MM.1S (cell line): ENCODE measurements at regions not wholly inside any gene's neighbourhood (a gene's known extent, or its start where the extent isn't known, plus 50 kb on each side); places are given as distances from the start of the nearest gene placed in this dataset.

Experiments
- DNase-seq: peaks from one replicate; pipeline ENCODE4 v3.0.0-alpha.2; 2015
- H2AFZ ChIP-seq: fragments of 300-600 bp; sonication (generic); 2 replicates; pipeline ENCODE4 v1.6.0; 2016; ENCODE audit warnings: antibody characterized with exemption, low read length
- H3F3A ChIP-seq: fragments of 300-600 bp; sonication (generic); 2 replicates; pipeline ENCODE4 v1.6.1; 2016; ENCODE audit warnings: mild to moderate bottlenecking, antibody characterized with exemption, low read length, moderate library complexity, mixed read lengths; ENCODE audit not compliant: insufficient read depth
- H3K27ac ChIP-seq: fragments of 300-600 bp; sonication (generic); 2 replicates; pipeline ENCODE4 v1.5.1; 2016; ENCODE audit warnings: mild to moderate bottlenecking, low read length
- H3K27me3 ChIP-seq: fragments of 300-600 bp; sonication (generic); replicated peaks from 2 replicates; pipeline ENCODE4 v1.6.0; 2016; ENCODE audit warnings: low read length; ENCODE audit not compliant: insufficient read depth
- H3K36me3 ChIP-seq: fragments of 300-600 bp; sonication (generic); replicated peaks from 2 replicates; pipeline ENCODE4 v1.6.1; 2016; ENCODE audit warnings: mild to moderate bottlenecking, low read length, mixed read lengths; ENCODE audit not compliant: insufficient read depth
- H3K4me1 ChIP-seq: fragments of 300-600 bp; sonication (generic); 2 replicates; pipeline ENCODE4 v1.6.1; 2016; ENCODE audit warnings: low read length, mixed read lengths
- H3K4me2 ChIP-seq: fragments of 300-600 bp; sonication (generic); 2 replicates; pipeline ENCODE4 v1.6.0; 2016; ENCODE audit warnings: low read depth, low read length
- H3K4me3 ChIP-seq: fragments of 300-600 bp; sonication (generic); 2 replicates; pipeline ENCODE4 v1.5.1; 2016; ENCODE audit warnings: low read length, mixed read lengths
- H3K79me2 ChIP-seq: fragments of 300-600 bp; sonication (generic); 2 replicates; pipeline ENCODE4 v1.6.1; 2016; ENCODE audit warnings: mixed run types, low read length, mixed read lengths
- H3K9ac ChIP-seq: fragments of 300-600 bp; sonication (generic); 2 replicates; pipeline ENCODE4 v1.6.1; 2016; ENCODE audit warnings: low read length, mixed read lengths
- H3K9me2 ChIP-seq: fragments of 300-600 bp; sonication (generic); replicated peaks from 2 replicates; pipeline ENCODE4 v1.6.1; 2016; ENCODE audit warnings: mild to moderate bottlenecking, low read length, mixed read lengths; ENCODE audit not compliant: insufficient read depth
- H3K9me3 ChIP-seq: fragments of 300-600 bp; sonication (generic); replicated peaks from 2 replicates; pipeline ENCODE4 v1.6.1; 2016; ENCODE audit warnings: mild to moderate bottlenecking, low read length, mixed read lengths; ENCODE audit not compliant: insufficient read depth
- H4K20me1 ChIP-seq: fragments of 300-600 bp; sonication (generic); 2 replicates; pipeline ENCODE4 v1.6.1; 2016; ENCODE audit warnings: mild to moderate bottlenecking, low read length, moderate library complexity, mixed read lengths; ENCODE audit not compliant: insufficient read depth
- EZH2 ChIP-seq: fragments of 300-600 bp; sonication (generic); optimal IDR thresholded peaks from 2 replicates; pipeline ENCODE3; 2017; ENCODE audit warnings: low read depth, mild to moderate bottlenecking, antibody characterized with exemption, low read length, mixed read lengths
- EZH2phosphoT487 ChIP-seq: fragments of 300-600 bp; sonication (generic); IDR thresholded peaks from 2 replicates; pipeline ENCODE4 v1.6.1; 2018; ENCODE audit warnings: antibody characterized with exemption, low read length
- TF ChIP-seq, protein P1 (sequence below): fragments of 300-600 bp; sonication (generic); IDR thresholded peaks from 2 replicates; pipeline ENCODE4 v1.5.1; 2016; ENCODE audit warnings: antibody characterized with exemption, low read length, mixed read lengths

DNA sequence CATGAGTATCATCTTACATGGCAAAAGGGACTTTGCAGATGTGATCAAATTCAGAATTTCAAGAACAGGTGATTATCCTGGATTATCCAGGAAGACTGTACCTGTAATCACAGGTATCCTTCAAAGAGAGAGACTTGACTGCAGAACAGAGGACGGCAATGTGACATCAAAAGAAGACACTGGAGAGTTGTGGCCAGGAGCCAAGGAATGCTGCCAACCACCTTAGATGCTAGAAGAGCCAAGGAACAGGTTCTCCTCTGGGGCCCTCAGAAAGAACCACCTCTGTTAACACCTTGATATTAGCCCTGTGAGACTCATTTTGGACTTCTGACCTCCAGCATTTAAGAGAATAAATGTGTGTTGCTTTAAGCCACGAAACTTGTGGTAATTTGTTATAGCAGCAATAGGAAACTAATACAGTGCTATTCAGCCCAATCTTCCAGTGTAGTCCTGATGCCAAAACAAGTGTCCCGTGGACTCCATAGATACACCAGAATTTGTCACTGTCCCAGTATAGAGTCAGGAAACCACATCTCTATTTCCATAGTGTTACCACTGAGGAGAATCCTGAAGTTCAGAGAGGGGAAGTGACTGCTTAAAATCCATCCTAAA is 330.6 kb upstream of the TLE3 start:
- Histone ChIP-seq H2AFZ (no peak overlapping the region), H3K27me3 (no peaks in the 10 kb centered on the region), H3K9me3 (no peaks in the 10 kb centered on the region), H3K36me3 (no peaks in the 10 kb centered on the region), H3K4me1 (peaks cover 17% of the 10 kb centered on the region), H4K20me1 (no peaks in the 10 kb centered on the region), H3K9ac (no peak overlapping the region), H3K79me2 (no peaks in the 10 kb centered on the region), H3K4me3 (no peak overlapping the region), H3K4me2 (no peak overlapping the region), H3K27ac (no peak overlapping the region), H3F3A (no peaks in the 10 kb centered on the region), H3K9me2 (no peaks in the 10 kb centered on the region)
- TF ChIP-seq EZH2phosphoT487 (no peak), EZH2 (no peak)
- TF ChIP-seq, protein P1, sequence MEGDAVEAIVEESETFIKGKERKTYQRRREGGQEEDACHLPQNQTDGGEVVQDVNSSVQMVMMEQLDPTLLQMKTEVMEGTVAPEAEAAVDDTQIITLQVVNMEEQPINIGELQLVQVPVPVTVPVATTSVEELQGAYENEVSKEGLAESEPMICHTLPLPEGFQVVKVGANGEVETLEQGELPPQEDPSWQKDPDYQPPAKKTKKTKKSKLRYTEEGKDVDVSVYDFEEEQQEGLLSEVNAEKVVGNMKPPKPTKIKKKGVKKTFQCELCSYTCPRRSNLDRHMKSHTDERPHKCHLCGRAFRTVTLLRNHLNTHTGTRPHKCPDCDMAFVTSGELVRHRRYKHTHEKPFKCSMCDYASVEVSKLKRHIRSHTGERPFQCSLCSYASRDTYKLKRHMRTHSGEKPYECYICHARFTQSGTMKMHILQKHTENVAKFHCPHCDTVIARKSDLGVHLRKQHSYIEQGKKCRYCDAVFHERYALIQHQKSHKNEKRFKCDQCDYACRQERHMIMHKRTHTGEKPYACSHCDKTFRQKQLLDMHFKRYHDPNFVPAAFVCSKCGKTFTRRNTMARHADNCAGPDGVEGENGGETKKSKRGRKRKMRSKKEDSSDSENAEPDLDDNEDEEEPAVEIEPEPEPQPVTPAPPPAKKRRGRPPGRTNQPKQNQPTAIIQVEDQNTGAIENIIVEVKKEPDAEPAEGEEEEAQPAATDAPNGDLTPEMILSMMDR, result no peak
- no peak for DNase-seq

DNA sequence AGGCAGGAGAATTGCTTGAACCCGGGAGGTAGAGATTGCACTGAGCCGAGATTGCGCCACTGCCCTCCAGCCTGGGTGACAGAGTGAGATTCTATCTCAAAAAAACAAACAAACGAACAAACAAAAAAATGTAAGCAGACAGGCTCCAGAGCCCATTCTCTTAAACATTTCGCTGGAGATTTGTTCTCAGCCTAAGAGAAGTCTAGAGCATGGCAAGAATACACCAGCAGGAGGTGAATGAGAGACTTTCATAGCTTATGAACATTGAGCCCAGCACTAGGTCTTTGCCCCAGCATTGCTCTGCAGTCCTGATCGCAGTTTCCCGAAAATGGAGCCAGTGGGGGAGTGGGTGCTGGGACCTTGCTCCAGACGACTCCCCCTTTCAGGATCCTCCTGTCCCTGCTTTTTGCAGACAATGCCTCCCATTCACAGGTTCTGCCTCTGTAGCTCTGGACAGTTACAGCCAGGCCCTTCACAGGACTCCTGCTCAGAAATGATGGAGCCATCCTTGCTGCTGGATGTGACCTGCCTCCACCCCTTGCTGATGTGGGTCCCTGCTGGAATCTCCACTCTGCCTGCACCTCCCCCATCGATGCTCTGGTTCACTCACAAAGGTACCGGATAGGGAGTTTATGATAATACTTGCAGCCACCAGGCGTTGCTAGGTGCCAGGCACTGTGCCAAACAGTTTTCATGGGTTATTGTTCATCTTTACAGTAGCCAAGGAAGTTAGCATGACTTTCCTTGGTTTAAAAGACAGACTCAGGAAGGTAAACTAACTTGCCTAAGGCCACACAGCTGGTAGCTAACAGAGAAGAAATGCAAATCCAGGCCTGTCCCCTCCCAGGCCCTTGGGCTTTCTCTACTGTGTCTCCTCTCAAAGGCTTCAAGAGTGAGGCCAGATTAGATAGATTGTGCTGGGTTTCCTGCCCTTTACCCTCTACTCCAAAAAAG is 329.7 kb upstream of the TLE3 start:
- Histone ChIP-seq H3K9me2 (no peaks in the 10 kb centered on the region), H3K27ac (no peak overlapping the region), H3F3A (no peaks in the 10 kb centered on the region), H3K4me2 (no peak overlapping the region), H4K20me1 (no peaks in the 10 kb centered on the region), H3K9ac (no peak overlapping the region), H3K36me3 (no peaks in the 10 kb centered on the region), H3K4me1 (peaks cover 17% of the 10 kb centered on the region), H2AFZ (no peak overlapping the region), H3K79me2 (no peaks in the 10 kb centered on the region), H3K4me3 (no peak overlapping the region), H3K27me3 (no peaks in the 10 kb centered on the region), H3K9me3 (no peaks in the 10 kb centered on the region)
- TF ChIP-seq EZH2phosphoT487 (no peak), EZH2 (no peak)
- TF ChIP-seq, protein P1, result no peak
- no peak for DNase-seq

GRCh38 chr15:70426096-70426821 is 328.5 kb upstream of the TLE3 start:
- no peak for DNase-seq
- TF ChIP-seq, protein P1, result no peak
- TF ChIP-seq EZH2 (no peak), EZH2phosphoT487 (no peak)
- Histone ChIP-seq H3K79me2 (no peaks in the 10 kb centered on the region), H3K9me2 (no peaks in the 10 kb centered on the region), H3K27me3 (no peaks in the 10 kb centered on the region), H3F3A (no peaks in the 10 kb centered on the region), H3K27ac (no peak overlapping the region), H3K4me1 (peaks cover 17% of the 10 kb centered on the region), H3K9ac (no peak overlapping the region), H4K20me1 (no peaks in the 10 kb centered on the region), H3K36me3 (no peaks in the 10 kb centered on the region), H3K4me2 (no peak overlapping the region), H2AFZ (no peak overlapping the region), H3K9me3 (no peaks in the 10 kb centered on the region), H3K4me3 (no peak overlapping the region)
